Panc1 (cell line): ENCODE measurements at regions not wholly inside any gene's neighbourhood (a gene's known extent, or its start where the extent isn't known, plus 50 kb on each side); places are given as distances from the start of the nearest gene placed in this dataset.

ENCODE experiments used
- ATAC-seq: fragments of 200-7000 bp; cut with Tn5 transposase; 2 replicates; pipeline ENCODE4 v1.9.1; 2020; ENCODE audit warnings: mild to moderate bottlenecking, moderate library complexity
- BruUV-seq: library from RNA; stranded (reverse); fragments of 400-500 nt; replicated peaks from 2 replicates; lab custom pipeline; 2021; lab: Mats Ljungman, UMichigan
- CTCF ChIA-PET: fragments of 300-600 bp; sonication (Branson Sonifier 250); formaldehyde crosslinking; loops from one replicate; lab custom pipeline; 2022; ENCODE audit warnings: antibody characterized with exemption; lab: Charles Lee
- POLR2A ChIA-PET: fragments of 300-600 bp; sonication (Branson Sonifier 250); formaldehyde crosslinking; loops from one replicate; lab custom pipeline; 2022; ENCODE audit warnings: antibody characterized with exemption; lab: Charles Lee
- DNase-seq: peaks from one replicate; pipeline ENCODE4 v3.0.0-alpha.2; 2010; ENCODE audit warnings: low read depth, low spot score
- H3K27ac ChIP-seq: 2 replicates; pipeline ENCODE4 v1.5.1; 2011; ENCODE audit warnings: mild to moderate bottlenecking, low read length, inconsistent platforms
- H3K27me3 ChIP-seq: fragments of 200-500 bp; sonication (Bioruptor generic); 2 replicates; pipeline ENCODE4 v1.6.0; 2014; ENCODE audit warnings: low read length, inconsistent platforms; ENCODE audit not compliant: control insufficient read depth, insufficient read depth
- H3K36me3 ChIP-seq: fragments of 200-500 bp; sonication (Bioruptor generic); 2 replicates; pipeline ENCODE4 v1.5.1; 2014; ENCODE audit warnings: inconsistent platforms, mild to moderate bottlenecking, low read length, moderate library complexity; ENCODE audit not compliant: control insufficient read depth, insufficient read depth
- H3K4me1 ChIP-seq: 2 replicates; pipeline ENCODE4 v1.5.1; 2011; ENCODE audit warnings: inconsistent platforms, mild to moderate bottlenecking, low read length, moderate library complexity; ENCODE audit not compliant: control insufficient read depth, insufficient read depth
- H3K4me3 ChIP-seq, 2 experiments: 2 replicates each; pipeline ENCODE4 v1.5.1; 2011 to 2012; ENCODE audit warnings: low read depth in 2 of 2, low read length in 2 of 2, mild to moderate bottlenecking in 2 of 2, inconsistent platforms in 1 of 2, moderate library complexity in 1 of 2
- H3K9me3 ChIP-seq: fragments of 200-500 bp; sonication (Bioruptor generic); 2 replicates; pipeline ENCODE4 v1.5.1; 2014; ENCODE audit warnings: low read depth, mild to moderate bottlenecking, inconsistent platforms, low read length, moderate library complexity; ENCODE audit not compliant: control insufficient read depth, insufficient read depth
- SIN3A ChIP-seq: IDR thresholded peaks from 2 replicates; pipeline ENCODE4 v1.6.1; 2012; ENCODE audit warnings: low read depth, mild to moderate bottlenecking, low read length, moderate library complexity, borderline replicate concordance; ENCODE audit not compliant: insufficient read depth
- in situ Hi-C: cut with HindIII; loops from 2 replicates; pipeline ENCODE4 v1.10.0; 2016; ENCODE audit warnings: low sequenced_read_pairs, low pct_unique_long_range_greater_than_20kb
- intact Hi-C: fragments of 100-400 bp; cut with micrococcal nuclease; formaldehyde crosslinking; loops from one replicate; pipeline ENCODE4 v1.10.0; 2022; ENCODE audit not compliant: unreplicated experiment
- TF ChIP-seq, protein P1 (sequence below), 2 experiments: IDR thresholded peaks; 2 replicates each; pipeline ENCODE4 v1.6.1; 2011 to 2012; ENCODE audit warnings: low read depth in 2 of 2, control low read depth in 1 of 2, low read length in 1 of 2, mild to moderate bottlenecking in 1 of 2, moderate library complexity in 1 of 2; ENCODE audit not compliant: insufficient read depth in 1 of 2
- TF ChIP-seq, protein P2 (sequence below): fragments of 450-650 bp; IDR thresholded peaks from 2 replicates; pipeline ENCODE4 v1.5.1; 2017; ENCODE audit warnings: mild to moderate bottlenecking

DNA sequence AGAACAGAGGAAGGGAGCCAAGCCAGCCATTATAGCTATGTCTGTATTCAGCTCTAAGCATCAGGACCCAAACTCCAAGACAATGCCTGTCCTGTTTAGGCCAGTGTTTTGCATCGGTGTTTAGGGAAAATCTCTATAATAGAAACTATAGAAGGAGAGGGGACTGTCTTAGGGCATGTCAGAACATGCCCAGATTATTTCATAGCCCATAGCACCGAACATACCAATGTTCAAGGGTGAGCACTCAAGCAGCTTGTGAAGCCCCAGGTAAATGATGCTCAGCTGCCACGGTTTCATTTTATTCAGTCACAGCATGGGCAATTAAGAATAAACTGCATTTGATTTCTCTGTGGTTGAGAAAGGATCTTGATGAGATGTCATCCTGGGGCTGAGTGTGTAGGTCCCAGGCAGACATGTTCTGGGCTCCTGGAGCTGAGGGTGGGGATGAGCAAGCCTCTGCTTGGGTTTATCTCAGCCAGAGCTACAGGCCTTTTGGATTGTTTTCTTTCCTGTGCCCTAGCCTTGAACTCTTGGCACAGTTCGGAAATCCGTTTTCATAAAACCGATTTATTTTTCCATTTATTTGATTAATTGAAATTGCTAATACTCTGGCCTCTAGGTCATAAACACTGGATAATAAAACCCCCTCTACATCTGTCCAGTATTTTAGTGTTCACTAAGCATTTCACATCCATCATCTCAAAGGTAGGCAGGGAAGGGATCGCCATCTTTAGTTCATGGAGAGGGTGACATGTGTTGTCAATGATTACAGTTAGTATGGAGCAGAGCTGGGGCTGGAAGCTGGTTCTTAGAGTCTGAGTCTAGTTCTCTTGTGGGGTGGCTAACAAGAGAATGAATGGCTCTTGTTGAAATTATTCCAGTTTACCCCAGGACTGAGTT is 290.7 kb upstream of the ASIC2 start:
- no peaks in the 10 kb centered on the region for H3K36me3 ChIP-seq
- ChIA-PET CTCF (no interaction called here), POLR2A (no interaction called here)
- no TSS peak for BruUV-seq
- H3K27me3 ChIP-seq = peaks cover 16% of the 10 kb centered on the region
- H3K4me3 ChIP-seq = no peak overlapping the region
- H3K9me3 ChIP-seq = no peaks in the 10 kb centered on the region
- TF ChIP-seq, protein P1, sequence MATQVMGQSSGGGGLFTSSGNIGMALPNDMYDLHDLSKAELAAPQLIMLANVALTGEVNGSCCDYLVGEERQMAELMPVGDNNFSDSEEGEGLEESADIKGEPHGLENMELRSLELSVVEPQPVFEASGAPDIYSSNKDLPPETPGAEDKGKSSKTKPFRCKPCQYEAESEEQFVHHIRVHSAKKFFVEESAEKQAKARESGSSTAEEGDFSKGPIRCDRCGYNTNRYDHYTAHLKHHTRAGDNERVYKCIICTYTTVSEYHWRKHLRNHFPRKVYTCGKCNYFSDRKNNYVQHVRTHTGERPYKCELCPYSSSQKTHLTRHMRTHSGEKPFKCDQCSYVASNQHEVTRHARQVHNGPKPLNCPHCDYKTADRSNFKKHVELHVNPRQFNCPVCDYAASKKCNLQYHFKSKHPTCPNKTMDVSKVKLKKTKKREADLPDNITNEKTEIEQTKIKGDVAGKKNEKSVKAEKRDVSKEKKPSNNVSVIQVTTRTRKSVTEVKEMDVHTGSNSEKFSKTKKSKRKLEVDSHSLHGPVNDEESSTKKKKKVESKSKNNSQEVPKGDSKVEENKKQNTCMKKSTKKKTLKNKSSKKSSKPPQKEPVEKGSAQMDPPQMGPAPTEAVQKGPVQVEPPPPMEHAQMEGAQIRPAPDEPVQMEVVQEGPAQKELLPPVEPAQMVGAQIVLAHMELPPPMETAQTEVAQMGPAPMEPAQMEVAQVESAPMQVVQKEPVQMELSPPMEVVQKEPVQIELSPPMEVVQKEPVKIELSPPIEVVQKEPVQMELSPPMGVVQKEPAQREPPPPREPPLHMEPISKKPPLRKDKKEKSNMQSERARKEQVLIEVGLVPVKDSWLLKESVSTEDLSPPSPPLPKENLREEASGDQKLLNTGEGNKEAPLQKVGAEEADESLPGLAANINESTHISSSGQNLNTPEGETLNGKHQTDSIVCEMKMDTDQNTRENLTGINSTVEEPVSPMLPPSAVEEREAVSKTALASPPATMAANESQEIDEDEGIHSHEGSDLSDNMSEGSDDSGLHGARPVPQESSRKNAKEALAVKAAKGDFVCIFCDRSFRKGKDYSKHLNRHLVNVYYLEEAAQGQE (IDR thresholded peaks at IDR 0.05; ENCODE audit: insufficient read depth in 1 of 2, low read depth in 2 of 2, low read length in 1 of 2) = no peak
- TF ChIP-seq SIN3A = no peak
- ATAC-seq = no peak
- H3K27ac ChIP-seq = no peak overlapping the region
- in situ Hi-C loops (no loop called here), intact Hi-C loops (no loop called here)
- H3K4me1 ChIP-seq = no peaks in the 10 kb centered on the region
- DNase-seq = no peak

DNA sequence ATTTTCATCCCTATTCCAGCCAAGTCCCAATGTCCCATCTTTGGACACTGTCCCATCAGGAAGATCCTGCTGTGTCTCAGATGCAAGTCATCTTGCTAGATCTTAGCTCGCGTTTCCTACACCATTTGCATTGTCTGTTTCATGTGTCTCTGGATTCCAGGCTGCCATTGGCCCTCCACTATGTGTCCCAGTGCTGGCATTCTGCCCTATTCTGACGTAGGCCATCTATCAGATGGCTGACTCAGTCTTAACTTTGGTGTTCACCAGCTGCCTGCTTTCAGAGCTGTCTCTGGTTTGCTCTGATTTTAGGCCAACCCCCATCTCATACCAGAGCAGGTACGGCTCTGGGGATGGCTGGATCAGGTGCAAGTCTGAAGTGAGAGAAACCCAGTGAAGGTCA is 300.9 kb upstream of the ASIC2 start:
- ATAC-seq (no peak), DNase-seq (no peak)
- Histone ChIP-seq H3K9me3 (no peaks in the 10 kb centered on the region), H3K4me3 (no peak overlapping the region), H3K36me3 (no peaks in the 10 kb centered on the region), H3K27ac (no peak overlapping the region), H3K27me3 (peaks cover 9% of the 10 kb centered on the region; the same call in 1 of the 2 replicates), H3K4me1 (no peaks in the 10 kb centered on the region)
- in situ Hi-C loops = no loop called here
- CTCF ChIA-PET = no interaction called here
- no peak for TF ChIP-seq SIN3A
- TF ChIP-seq, protein P2, sequence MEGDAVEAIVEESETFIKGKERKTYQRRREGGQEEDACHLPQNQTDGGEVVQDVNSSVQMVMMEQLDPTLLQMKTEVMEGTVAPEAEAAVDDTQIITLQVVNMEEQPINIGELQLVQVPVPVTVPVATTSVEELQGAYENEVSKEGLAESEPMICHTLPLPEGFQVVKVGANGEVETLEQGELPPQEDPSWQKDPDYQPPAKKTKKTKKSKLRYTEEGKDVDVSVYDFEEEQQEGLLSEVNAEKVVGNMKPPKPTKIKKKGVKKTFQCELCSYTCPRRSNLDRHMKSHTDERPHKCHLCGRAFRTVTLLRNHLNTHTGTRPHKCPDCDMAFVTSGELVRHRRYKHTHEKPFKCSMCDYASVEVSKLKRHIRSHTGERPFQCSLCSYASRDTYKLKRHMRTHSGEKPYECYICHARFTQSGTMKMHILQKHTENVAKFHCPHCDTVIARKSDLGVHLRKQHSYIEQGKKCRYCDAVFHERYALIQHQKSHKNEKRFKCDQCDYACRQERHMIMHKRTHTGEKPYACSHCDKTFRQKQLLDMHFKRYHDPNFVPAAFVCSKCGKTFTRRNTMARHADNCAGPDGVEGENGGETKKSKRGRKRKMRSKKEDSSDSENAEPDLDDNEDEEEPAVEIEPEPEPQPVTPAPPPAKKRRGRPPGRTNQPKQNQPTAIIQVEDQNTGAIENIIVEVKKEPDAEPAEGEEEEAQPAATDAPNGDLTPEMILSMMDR = no peak
- TF ChIP-seq, protein P1 (IDR thresholded peaks at IDR 0.05; ENCODE audit: insufficient read depth in 1 of 2, low read depth in 2 of 2, low read length in 1 of 2) = no peak
- POLR2A ChIA-PET = no interaction called here
- intact Hi-C loops = no loop called here
- BruUV-seq = no TSS peak
